ENCODE measurements at regions not wholly inside any gene's neighbourhood (a gene's known extent, or its start where the extent isn't known, plus 50 kb on each side); places are given as distances from the start of the nearest gene placed in this dataset.

- TF ChIP-seq CTCF (IDR thresholded peaks at IDR 0.05; ENCODE audit: low read depth, low read length) = no peak
- no peak for DNase-seq
- no peaks in the 10 kb centered on the region for H3K9me3 ChIP-seq
- H3K27me3 ChIP-seq = no peaks in the 10 kb centered on the region
- no peak overlapping the region for H3K4me3 ChIP-seq (ENCODE audit: low read depth, low read length)
- H3K36me3 ChIP-seq = no peaks in the 10 kb centered on the region
- no peaks in the 10 kb centered on the region for H3K4me1 ChIP-seq
Observed at GRCh38 chr11:28759311-28759710, 651.1 kb downstream of the METTL15 start.

GRCh38 chr11:28757725-28758515, 649.7 kb downstream of the METTL15 start:
- DNase-seq = no peak
- Histone ChIP-seq H3K27me3 (no peaks in the 10 kb centered on the region), H3K36me3 (no peaks in the 10 kb centered on the region), H3K4me1 (no peaks in the 10 kb centered on the region), H3K4me3 (ENCODE audit: low read depth, low read length) (no peak overlapping the region), H3K9me3 (no peaks in the 10 kb centered on the region)
- no peak for TF ChIP-seq CTCF (IDR thresholded peaks at IDR 0.05; ENCODE audit: low read depth, low read length)

GRCh38 chr11:28756977-28757376, 648.8 kb downstream of the METTL15 start:
- DNase-seq = no peak
- Histone ChIP-seq H3K36me3 (no peaks in the 10 kb centered on the region), H3K4me1 (no peaks in the 10 kb centered on the region), H3K9me3 (no peaks in the 10 kb centered on the region), H3K4me3 (ENCODE audit: low read depth, low read length) (no peak overlapping the region), H3K27me3 (no peaks in the 10 kb centered on the region)
- TF ChIP-seq CTCF (IDR thresholded peaks at IDR 0.05; ENCODE audit: low read depth, low read length) = no peak

- no peaks in the 10 kb centered on the region for H3K4me1 ChIP-seq
- no peak overlapping the region for H3K4me3 ChIP-seq (ENCODE audit: low read depth, low read length)
- H3K27me3 ChIP-seq = no peaks in the 10 kb centered on the region
- no peak for DNase-seq
- H3K36me3 ChIP-seq = no peaks in the 10 kb centered on the region
- TF ChIP-seq CTCF (IDR thresholded peaks at IDR 0.05; ENCODE audit: low read depth, low read length) = no peak
- no peaks in the 10 kb centered on the region for H3K9me3 ChIP-seq
Observed at GRCh38 chr11:28743061-28743550, 634.9 kb downstream of the METTL15 start.

GRCh38 chr11:28739489-28740280, 631.5 kb downstream of the METTL15 start:
- no peak for DNase-seq
- H3K9me3 ChIP-seq = no peaks in the 10 kb centered on the region
- TF ChIP-seq CTCF (IDR thresholded peaks at IDR 0.05; ENCODE audit: low read depth, low read length) = no peak
- H3K27me3 ChIP-seq = no peaks in the 10 kb centered on the region
- no peaks in the 10 kb centered on the region for H3K4me1 ChIP-seq
- no peaks in the 10 kb centered on the region for H3K36me3 ChIP-seq
- no peak overlapping the region for H3K4me3 ChIP-seq (ENCODE audit: low read depth, low read length)

- no peak for TF ChIP-seq CTCF (IDR thresholded peaks at IDR 0.05; ENCODE audit: low read depth, low read length)
- DNase-seq = no peak
Observed at GRCh38 chr11:28738549-28738948, 630.4 kb downstream of the METTL15 start.

More at GRCh38 chr11:28738549-28738948, 630.4 kb downstream of the METTL15 start:
- Histone ChIP-seq H3K27me3 (no peaks in the 10 kb centered on the region), H3K36me3 (no peaks in the 10 kb centered on the region), H3K4me1 (no peaks in the 10 kb centered on the region), H3K4me3 (ENCODE audit: low read depth, low read length) (no peak overlapping the region), H3K9me3 (no peaks in the 10 kb centered on the region)

Measured in BE2C (cell line).